HG03520 (cell line): ENCODE measurements at regions not wholly inside any gene's neighbourhood (a gene's known extent, or its start where the extent isn't known, plus 50 kb on each side); places are given as distances from the start of the nearest gene placed in this dataset.
"Not testable (repeated sequence)": the region's sequence is repeated elsewhere in the genome, so short reads cannot be mapped to it uniquely, and the experiment has no call there.

Source experiments
- ATAC-seq: cut with Tn5 transposase; IDR thresholded peaks from one replicate; pipeline ENCODE4 v1.9.1; 2021; ENCODE audit warnings: mild to moderate bottlenecking, moderate library complexity; ENCODE audit not compliant: unreplicated experiment

DNA sequence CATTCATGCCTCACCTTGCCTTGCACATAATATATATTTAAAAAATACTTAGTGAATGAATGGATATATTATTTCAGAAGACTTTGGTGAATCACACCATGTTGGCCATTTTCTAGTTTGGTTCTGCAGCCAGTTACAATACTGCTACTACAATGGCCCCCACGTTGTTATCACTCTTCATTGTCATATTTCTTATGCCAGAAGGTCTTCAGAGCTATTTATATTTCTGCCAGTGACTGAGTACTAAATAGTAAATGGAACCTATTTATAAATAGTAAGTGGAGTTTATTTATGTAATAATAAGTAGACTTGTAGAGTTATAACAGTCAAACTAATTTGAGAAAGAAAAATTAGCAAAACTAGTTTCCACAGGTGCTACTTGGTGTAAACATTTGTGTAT is 516.6 kb upstream of the SYT4 start:
- no peak for ATAC-seq

DNA sequence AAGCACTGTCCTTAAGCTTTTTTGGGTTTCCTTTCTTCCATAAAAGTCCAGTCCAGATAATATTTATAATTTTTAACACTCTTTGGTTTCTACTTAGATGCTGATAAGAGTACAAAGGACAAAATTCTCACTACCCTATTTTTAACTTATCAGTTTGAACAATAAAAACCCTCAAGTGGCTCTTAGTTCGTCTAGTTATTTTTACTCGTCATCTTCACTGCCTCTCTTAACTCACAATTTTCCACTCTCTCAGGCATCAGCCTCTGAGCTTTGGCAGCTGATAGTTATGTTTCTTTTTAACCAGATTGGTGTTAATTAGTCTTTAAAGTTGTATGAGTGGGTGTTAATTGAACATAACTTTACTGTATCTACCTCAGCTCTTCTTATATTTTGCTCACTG is 517.1 kb upstream of the SYT4 start:
- ATAC-seq, result no peak

DNA sequence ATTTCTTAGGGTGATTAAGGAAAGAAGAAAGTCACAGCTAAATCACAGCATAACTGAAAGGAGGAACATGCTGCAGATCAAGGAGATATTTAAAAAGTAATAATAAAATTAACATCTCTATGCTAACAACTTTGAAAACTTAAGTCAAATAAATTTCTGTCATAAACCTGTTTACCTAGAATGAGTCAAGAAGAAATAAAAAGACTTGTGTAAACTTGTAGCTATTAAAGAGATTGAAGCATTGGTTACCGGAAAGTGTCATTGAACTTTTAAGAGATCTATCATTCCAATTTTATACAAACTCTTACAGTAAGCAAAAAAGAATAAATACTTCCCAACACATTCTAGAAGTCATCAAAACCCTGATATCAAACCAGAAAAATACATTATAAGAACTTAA is 520.1 kb upstream of the SYT4 start:
- ATAC-seq, result no peak

DNA sequence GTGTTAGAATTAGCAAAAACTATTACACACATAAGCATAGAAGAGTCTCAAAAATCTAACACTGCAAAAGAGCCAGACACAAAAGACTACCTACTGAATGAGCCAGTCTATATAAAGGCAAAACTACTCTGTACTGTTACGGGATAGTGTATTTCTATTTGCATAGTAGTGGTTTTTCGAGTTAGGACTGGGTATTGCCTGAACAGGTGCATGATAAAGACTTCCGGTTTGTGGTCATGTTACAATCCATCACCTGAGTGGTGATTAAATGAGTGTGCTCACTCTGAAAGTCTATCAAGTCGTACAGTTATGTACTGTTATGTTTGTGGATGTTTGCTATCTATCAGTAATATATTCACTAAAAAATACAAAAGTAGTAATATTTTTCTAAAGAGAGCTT is 523.3 kb upstream of the SYT4 start:
- peak; percentile 72 for ATAC-seq

DNA sequence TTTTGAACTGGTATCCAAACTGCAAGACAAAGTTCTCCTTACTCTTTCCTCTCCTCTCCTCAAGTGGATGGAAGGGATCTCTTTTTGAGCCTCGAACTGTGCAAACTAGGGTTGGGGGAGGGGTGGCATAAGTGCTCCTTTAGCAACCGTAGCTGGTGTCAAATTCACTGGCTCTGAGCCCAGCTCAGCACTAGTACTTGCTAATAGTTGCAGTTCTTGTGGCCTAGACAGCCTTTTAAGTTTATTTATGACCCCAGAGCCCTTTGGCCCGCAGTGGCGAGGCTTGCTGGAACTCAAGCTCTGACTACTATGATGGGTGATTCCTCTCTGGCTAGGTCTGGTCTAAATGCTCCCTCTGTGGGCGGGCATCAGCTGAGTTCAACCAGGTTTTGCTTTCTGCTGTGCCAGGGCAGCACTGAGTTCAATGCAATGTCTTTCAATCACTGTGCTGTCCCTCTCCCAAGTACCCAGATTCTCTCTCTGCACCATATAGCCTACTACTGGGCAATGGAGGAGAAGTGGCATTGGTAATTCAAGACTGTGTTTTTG is 528.4 kb upstream of the SYT4 start:
- ATAC-seq, result no peak

DNA sequence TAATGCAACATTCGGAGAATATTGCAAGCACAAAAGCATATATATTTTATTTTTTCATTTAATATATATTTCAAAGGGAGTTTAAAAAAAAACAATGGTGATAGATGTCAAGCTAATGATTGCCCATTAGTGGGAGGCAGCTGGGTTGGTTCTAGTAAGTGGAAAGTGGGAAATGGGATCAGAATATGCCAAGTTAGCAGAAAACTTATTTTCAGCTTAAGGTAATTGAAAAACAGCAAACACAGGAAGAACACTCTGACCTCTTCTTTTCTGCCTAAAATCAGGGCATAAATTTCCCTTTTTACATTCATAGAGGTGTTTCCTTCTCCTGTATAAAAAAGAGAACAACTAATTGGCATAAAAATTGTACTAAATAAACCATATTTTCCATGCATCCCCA is 535.3 kb upstream of the SYT4 start:
- no peak for ATAC-seq

DNA sequence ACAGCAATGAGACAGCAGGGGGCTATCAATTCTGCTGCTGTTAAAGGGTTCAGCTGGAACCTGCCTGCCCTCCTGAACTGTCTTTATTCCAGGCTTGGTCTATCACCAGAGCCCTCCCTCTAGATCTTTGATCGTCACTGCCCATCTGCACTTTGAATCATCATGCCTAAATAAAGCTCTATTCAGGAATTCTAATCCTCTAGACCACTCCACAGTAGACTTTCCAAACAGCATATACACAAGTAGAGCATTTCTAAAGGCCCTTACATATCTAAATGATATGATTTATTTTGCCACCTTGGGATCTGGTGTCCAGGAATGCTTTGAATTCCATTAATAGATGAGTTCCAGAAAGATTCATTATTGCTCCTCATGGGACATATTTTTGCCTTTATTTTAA is 542.1 kb upstream of the SYT4 start:
- ATAC-seq, result no peak

DNA sequence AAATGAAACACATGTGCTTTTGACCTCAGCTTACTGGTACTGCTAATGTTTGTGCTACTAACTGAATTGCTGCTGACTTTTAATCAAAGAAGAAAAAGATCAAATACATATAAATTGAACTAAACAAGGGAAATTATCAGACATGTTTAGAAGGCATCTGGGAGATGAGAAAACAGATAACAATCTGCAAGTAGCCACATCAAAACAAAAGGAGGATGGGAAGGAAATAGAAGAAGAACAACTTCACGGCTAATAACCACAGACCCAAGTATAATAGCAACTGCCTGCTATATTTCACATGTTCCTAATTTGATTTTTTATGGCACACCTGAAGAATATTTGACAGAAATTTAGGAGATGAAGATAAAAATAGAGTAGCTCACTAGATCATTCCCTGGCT is 542.6 kb upstream of the SYT4 start:
- ATAC-seq, result no peak

DNA sequence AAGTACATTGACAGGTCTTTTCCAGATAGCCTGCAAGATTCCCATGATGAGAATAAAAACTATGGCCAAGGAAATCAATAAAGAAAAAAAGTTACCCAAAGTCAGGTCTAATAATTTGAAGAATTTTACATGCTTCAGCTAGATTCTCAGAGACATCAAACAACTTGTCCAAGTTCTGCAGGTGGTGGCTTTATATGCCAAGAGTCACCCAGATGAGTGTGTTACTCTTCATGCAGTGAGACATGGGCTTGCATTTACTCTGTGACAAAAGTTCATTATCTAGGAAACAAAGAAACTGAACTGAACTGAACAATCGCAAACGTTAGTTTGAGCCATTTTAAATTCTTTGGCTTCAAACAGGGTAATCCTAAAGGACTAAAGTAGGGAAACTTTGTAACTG is 548.5 kb upstream of the SYT4 start:
- ATAC-seq, result no peak

DNA sequence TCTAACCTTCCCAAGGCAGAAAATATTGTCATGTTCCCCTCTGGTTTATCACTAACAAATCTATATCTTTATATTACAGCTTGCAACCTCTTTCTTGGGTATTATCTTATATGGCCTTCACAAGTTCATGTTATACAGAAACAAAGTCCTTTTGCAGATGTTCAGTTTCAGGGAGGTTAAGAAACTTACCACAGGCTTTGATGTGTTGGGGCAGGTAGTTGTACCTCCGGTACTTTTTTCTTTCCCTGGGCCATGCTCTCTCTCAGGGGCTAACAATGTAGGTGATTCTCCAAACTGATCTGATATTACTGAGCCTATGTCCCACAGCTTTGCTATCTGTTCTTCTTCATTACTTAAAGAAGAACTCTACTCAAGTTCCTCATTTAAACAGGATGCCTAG is 548.9 kb upstream of the SYT4 start:
- no peak for ATAC-seq

DNA sequence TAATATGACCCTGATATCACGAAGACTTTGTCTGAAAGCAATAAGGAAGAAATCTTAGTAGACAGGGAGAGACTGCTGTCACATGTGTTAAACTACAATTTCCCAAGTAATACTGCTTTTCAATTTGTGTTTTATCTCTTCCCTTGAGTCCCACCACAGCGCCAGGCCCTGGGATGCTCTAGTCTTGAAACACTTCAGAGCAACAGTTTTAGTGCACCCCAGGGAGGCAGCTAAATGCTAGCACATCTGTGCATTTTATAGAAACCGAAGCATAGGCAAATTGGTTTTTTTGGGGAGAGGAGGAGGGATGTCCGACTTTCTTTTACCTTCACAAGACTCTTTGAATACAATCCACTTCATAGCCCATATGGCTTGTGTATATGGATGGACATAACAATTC is 550.0 kb upstream of the SYT4 start:
- no peak for ATAC-seq

DNA sequence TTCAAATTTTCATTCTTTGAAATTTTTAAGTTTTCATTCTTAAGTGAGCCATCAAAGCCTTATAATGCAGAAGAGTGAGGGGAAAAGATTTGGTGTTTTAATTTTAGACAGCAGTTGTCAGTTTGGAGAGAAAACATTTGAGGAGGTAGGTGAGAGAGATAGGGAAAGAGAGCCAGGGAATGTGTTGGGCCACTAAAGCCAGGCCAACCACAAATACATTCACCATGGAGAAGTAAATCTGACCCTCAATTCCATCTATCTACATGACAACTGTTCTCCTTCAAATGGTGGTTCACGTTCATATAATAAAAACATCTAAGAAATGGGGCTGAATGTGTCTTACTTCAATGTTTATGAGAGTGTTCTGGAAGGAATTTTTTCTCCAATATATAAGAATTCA is 553.0 kb upstream of the SYT4 start:
- ATAC-seq, result no peak

DNA sequence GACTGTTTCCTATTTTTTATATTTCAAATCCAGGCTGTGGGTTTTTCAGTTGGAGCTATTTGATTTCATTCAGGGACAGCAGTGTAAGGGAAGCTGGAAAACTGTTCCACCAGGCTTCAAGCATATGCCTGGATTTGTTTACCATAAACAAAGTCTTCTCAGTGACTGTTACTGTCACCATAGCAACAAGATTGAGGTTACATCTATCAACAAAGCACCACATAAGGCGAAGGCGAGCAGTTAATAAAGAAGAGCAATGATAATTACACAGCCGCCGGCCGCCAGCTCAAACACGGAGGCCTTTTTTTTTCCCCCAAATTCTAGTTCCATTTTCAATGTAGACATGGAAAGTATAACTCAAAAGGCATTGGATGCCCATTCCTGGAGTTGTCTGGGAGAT is 553.7 kb upstream of the SYT4 start:
- no peak for ATAC-seq

DNA sequence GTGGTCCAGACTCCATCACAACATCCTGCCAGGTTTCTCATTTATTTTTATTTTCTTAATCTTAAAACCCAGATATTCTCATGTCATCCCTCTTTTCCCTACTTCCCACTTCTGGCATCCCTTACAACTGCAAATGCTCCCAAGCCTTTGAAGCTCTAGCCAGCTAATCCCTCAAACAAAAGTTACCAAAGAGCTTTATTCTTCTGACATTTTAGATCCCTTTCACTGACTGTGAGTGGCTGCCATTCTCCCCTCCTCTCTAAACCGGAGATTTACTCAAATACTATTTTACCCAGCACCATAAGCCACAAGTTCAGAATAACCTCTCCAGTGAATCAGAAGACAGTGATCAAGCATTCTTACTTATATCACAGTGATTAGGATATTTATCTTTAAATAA is 569.0 kb upstream of the SYT4 start:
- no peak for ATAC-seq

DNA sequence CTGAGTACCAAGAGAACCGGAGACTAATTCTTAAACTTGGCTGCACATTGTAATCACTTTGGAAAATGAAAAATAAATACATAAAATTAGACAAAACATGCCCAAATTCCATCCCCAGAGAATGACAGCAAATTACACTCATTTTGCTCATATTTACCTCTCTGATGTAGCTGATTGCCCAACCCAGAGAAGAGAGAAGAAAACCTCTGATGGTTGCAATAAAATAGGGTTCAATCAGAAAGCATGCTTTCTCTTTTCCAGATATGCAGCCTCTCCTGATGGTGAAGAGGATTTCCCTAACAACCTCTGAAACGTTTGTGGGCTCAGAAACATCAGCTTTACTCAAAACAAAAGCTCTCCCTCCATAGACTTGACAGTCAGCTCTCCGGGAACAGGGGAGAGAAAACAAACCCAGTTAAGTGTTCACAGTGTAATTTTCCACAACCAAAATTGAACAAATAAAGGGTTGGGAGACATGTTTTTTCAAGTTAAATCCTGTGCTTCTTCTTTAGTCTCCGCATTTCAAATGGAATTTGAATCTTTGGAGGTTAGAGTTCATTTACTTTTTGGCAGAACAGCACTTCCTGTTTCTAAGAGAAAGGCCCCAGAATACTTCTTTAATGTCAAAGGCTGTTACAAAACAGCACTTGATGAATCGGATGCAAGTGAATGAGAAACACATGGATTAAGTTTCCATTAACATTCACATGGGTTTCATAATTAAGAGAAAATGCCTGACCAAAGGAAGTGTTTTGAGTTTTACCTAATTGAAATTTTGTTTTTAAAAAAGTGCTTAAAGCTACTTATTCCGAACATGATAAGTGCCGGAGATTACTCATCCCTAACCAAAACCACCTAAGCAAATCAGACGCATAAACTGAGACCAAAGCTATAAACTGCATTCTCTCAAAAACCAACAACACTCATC is 570.1 kb upstream of the SYT4 start:
- no peak for ATAC-seq

DNA sequence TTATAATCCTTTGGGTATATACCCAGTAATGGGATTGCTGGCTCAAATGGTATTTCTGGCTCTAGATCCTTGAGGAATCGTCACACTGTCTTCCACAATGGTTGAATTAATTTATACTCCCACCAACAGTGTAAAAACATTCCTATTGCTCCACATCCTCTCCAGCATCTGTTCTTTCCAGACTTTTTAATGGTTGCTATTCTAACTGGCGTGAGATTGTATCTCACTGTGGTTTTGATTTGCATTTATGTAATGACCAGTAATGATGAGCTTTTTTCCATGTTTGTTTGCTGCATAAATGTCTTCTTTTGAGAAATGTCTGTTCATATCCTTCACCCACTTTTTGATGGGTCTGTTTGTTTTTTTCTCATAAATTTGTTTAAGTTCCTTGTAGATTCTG is 572.5 kb upstream of the SYT4 start:
- not testable (repeated sequence) for ATAC-seq

DNA sequence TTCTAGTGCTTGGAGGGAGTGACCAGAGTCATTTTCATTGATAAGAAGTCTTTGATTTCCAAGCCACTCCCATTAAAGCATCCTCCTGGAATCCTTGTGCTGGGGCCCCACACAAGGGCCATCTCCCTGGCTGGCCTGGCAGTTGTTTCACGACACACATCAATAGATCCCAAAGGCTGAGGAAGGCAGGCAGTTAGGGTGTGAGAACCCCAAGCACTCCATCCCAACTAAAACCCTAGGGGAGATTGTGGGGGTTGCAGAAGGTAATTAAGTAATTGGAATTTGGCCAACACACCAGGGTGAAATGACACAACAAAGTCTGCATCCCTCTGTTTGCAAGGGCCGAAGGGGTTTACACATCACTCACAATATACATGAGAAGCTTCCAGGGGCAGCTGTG is 578.1 kb upstream of the SYT4 start:
- ATAC-seq, result no peak

DNA sequence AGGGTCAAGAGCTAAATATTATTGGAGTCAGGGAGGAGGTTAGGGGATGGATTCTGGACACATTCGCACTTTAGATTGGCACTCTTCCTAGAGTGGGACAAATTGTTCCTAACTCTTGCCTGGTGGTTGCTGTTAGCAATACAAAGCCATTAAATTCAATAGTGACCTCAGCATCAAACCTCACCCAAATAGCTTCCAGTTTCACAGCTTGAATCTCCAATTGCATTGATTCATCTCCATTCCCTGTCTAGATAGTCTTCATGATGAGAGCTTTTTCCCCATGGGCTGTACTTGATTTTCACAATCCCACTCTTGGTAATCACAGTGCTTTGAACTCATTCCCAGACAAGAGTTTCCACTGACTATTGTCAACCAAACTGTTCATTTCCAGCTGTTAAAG is 585.9 kb upstream of the SYT4 start:
- ATAC-seq, result no peak

DNA sequence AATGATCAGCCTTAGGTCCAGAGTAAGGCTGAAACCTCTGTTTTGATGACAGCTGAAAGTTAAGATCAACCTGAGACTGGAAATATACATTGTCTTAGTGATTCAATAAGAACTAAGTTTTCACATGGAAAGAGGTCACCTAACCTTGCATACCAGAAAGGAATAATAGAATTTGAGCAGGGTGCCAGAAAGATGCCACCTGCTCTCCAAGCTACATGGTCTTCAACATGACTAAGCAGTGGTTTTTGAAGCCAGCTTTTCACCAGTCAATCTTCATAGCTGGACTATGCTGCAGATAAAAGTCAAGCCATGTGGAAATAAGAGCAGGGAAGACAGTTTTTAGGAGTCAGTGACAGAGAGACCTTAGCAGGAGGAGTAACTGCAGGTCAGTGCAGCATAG is 589.4 kb upstream of the SYT4 start:
- no peak for ATAC-seq

DNA sequence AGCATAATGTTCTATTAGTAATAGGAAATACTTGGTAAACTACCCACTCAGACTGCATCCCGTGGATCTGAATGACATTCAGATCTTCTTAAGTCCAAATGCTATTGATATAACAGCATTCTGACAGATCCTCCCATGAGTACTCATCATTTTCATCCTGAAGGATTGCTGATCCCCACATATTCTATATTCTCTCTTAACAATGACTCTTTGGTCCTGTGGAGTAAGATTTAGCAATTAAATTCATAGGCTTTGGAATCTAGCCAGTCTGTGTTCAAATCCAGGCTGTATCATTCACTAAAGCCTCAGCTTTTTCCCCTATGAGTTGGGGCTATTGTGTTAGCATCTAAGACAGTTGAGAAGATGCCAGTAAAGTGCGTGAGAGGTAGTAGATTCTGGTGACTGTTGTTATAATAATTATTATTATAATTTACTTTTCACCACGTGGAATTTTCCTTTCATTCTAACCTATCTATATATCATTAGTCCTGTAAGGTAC is 591.3 kb upstream of the SYT4 start:
- ATAC-seq, result no peak

DNA sequence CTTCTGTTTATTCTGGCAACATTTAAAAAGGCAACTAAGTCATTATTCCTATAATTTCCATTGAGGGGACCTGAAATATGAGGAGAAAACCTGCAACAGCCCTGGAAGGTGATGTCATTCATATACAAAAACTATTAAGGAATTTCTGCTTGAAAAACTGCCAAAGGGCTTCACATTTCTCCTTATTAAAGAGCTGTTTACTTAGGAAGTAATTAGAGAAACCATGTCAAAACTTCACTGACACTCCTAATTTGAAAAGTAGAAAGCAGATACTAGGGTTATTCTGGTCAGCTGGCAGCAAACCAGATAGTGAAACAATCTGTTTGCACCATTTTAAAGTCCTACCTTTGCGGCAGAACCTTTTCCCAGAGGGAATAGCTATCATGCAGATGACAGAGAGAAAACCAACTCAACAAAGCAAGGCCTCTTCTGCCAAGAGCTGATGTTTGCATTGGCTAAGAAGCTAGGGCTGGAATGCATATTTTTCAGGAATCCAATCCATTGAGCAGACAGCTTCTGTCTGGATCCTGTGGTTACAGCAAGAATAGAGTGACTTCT is 592.2 kb upstream of the SYT4 start:
- ATAC-seq, result no peak

DNA sequence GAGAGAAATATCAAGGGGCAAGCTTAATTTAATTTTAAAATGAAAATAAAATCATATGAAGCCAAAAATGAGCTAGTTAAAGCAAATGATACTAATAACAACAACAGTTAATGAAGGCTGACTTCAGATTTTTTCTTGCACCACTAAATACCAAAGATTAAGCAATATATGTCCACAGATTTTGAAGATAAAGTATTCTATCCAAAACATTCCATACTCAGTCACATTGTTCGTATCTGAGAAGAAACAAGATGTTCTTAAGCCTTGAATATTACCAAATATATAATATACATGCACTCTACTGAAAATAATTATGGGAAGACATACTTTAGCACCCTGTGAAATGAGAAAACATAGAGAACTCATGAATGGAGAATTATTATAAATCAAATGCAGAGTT is 593.3 kb upstream of the SYT4 start:
- ATAC-seq, result no peak
